Natural killer cell (primary cell): ENCODE measurements at regions not wholly inside any gene's neighbourhood (a gene's known extent, or its start where the extent isn't known, plus 50 kb on each side); places are given as distances from the start of the nearest gene placed in this dataset.

ENCODE experiments used
- ATAC-seq, 3 donors: fragments of 150-1000 bp in 2 of 3; fragments of 200-7000 bp in 1 of 3; cut with Tn5 transposase; 1 replicate in 1 of 3; 2 replicates in 2 of 3; pipeline ENCODE4 v1.10.0; 2021; ENCODE audit warnings: mild to moderate bottlenecking in 2 of 3, moderate library complexity in 2 of 3
- DNase-seq, 2 donors: peaks; one replicate each; pipeline versions ENCODE4 v3.0.0 to v3.0.0-alpha.2; 2013 to 2021; ENCODE audit warnings: mixed read lengths in 1 of 2
- H3K27ac ChIP-seq: one replicate; pipeline ENCODE4 v1.5.1; 2013; ENCODE audit warnings: mild to moderate bottlenecking, low read length
- H3K27me3 ChIP-seq: one replicate; pipeline ENCODE4 v1.6.1; 2013; ENCODE audit warnings: low read length; ENCODE audit not compliant: control insufficient read depth, insufficient read depth
- H3K36me3 ChIP-seq: one replicate; pipeline ENCODE4 v1.6.1; 2013; ENCODE audit warnings: low read length; ENCODE audit not compliant: control insufficient read depth, insufficient read depth
- H3K4me1 ChIP-seq: one replicate; pipeline ENCODE4 v1.6.1; 2013; ENCODE audit warnings: low read length; ENCODE audit not compliant: control insufficient read depth, insufficient read depth
- H3K4me3 ChIP-seq: one replicate; pipeline ENCODE4 v1.5.1; 2013; ENCODE audit warnings: low read length
- H3K9me3 ChIP-seq: one replicate; pipeline ENCODE4 v1.6.1; 2013; ENCODE audit warnings: low read length; ENCODE audit not compliant: control insufficient read depth, insufficient read depth
- H3K27ac Mint-ChIP-seq, 2 donors: one replicate each; pipeline ENCODE4 v1.8.0; 2022; ENCODE audit warnings: mild to moderate bottlenecking in 2 of 2, mixed read lengths in 2 of 2, moderate library complexity in 1 of 2
- H3K27me3 Mint-ChIP-seq, 2 donors: one replicate each; pipeline ENCODE4 v1.8.0; 2022; ENCODE audit warnings: low read depth in 2 of 2, mixed read lengths in 2 of 2
- H3K36me3 Mint-ChIP-seq: one replicate; pipeline ENCODE4 v1.8.0; 2022; ENCODE audit warnings: mixed read lengths
- H3K4me1 Mint-ChIP-seq, 2 donors: one replicate each; pipeline ENCODE4 v1.8.0; 2022; ENCODE audit warnings: mixed read lengths in 2 of 2
- H3K4me3 Mint-ChIP-seq: one replicate; pipeline ENCODE4 v1.8.0; 2022; ENCODE audit warnings: mild to moderate bottlenecking, moderate library complexity, mixed read lengths
- H3K9me3 Mint-ChIP-seq, 2 donors: one replicate each; pipeline ENCODE4 v1.8.0; 2022; ENCODE audit warnings: mixed read lengths in 2 of 2
- WGBS: methylation state at CpG from one replicate; pipeline ENCODE4 v1.1.7; 2013; ENCODE audit warnings: missing lambda C conversion rate; ENCODE audit not compliant: insufficient coverage; 5-methylcytosine and 5-hydroxymethylcytosine counted together
- intact Hi-C: fragments of 100-400 bp; cut with micrococcal nuclease; formaldehyde crosslinking; loops from one replicate; pipeline ENCODE4 v1.14.2; 2022
- TF ChIP-seq, protein P1 (sequence below): fragments of 200-600 bp; IDR thresholded peaks from one replicate; pipeline ENCODE4 v1.8.0; 2022; ENCODE audit warnings: antibody characterized with exemption

DNA sequence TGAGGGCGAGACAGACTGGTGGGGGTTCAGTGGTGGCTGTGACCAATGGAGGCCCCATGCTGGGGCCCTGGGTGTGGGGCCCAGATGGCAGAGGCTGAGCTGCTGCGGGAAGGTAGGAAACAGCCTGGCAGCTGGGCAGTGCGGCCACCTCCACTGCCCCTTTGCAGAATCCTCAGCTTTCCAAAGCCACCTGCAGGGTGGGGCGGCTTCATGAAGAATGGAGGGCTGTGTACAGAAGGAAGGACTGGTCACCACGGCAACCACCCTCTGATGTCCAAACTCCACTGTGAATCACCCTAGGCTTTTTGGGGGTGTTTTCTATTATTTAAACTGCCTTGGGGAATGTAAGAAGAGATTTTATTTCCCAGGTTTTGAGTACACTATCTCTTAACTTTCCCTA is 166.3 kb upstream of the NAV2 start:
- no peaks in the 10 kb centered on the region for H3K9me3 Mint-ChIP-seq
- ATAC-seq, result no peak
- H3K4me1 ChIP-seq, result no peaks in the 10 kb centered on the region
- no peaks in the 10 kb centered on the region for H3K36me3 ChIP-seq
- peaks cover 8 to 45% of the 10 kb centered on the region in 2 donors for H3K27me3 Mint-ChIP-seq
- H3K27me3 ChIP-seq, result no peaks in the 10 kb centered on the region
- no peak overlapping the region for H3K4me3 Mint-ChIP-seq
- no peaks in the 10 kb centered on the region for H3K4me1 Mint-ChIP-seq
- no peaks in the 10 kb centered on the region for H3K9me3 ChIP-seq
- no peak overlapping the region for H3K4me3 ChIP-seq
- intact Hi-C loops, result no loop called here
- no peak overlapping the region for H3K27ac Mint-ChIP-seq
- TF ChIP-seq, protein P1, sequence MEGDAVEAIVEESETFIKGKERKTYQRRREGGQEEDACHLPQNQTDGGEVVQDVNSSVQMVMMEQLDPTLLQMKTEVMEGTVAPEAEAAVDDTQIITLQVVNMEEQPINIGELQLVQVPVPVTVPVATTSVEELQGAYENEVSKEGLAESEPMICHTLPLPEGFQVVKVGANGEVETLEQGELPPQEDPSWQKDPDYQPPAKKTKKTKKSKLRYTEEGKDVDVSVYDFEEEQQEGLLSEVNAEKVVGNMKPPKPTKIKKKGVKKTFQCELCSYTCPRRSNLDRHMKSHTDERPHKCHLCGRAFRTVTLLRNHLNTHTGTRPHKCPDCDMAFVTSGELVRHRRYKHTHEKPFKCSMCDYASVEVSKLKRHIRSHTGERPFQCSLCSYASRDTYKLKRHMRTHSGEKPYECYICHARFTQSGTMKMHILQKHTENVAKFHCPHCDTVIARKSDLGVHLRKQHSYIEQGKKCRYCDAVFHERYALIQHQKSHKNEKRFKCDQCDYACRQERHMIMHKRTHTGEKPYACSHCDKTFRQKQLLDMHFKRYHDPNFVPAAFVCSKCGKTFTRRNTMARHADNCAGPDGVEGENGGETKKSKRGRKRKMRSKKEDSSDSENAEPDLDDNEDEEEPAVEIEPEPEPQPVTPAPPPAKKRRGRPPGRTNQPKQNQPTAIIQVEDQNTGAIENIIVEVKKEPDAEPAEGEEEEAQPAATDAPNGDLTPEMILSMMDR, result no peak
- WGBS, result 84% methylated on average over 3 of the region's 5 CpGs
- H3K36me3 Mint-ChIP-seq, result no peaks in the 10 kb centered on the region
- no peak overlapping the region for H3K27ac ChIP-seq
- no peak for DNase-seq

DNA sequence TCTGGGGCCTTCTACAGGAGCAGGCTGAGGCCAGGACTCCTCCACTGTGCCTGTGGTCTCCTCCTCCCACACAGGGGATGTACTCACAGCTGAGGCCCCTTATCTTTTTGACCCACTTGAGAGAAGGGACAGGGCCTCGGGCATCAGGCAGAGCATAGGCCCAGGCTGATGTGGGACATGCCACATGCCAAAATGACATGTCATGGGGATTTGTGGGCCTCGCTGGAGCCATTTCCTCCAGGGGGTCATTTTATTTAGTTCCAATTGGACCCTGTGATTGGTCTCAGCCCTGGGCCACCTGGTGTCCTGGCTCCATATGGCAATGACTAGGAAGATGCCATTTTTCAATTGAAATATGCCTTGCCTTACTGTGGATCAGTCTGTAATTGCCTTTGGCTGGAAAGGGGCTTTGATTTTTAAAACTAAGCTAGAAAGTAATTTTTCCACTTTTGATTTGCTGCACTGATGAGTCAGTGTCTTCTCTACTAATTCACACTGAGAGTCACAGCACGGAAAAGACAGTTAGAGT is 171.1 kb upstream of the NAV2 start:
- no peaks in the 10 kb centered on the region for H3K4me1 Mint-ChIP-seq
- no peaks in the 10 kb centered on the region for H3K9me3 Mint-ChIP-seq
- intact Hi-C loops, result no loop called here
- ATAC-seq (no peak), DNase-seq (no peak)
- Histone ChIP-seq H3K4me3 (no peak overlapping the region), H3K27me3 (no peaks in the 10 kb centered on the region), H3K9me3 (no peaks in the 10 kb centered on the region), H3K36me3 (no peaks in the 10 kb centered on the region), H3K4me1 (no peaks in the 10 kb centered on the region), H3K27ac (no peak overlapping the region)
- H3K27me3 Mint-ChIP-seq, result peaks cover 8 to 33% of the 10 kb centered on the region in 2 donors
- H3K36me3 Mint-ChIP-seq, result no peaks in the 10 kb centered on the region
- TF ChIP-seq, protein P1, result no peak
- H3K27ac Mint-ChIP-seq, result no peak overlapping the region
- WGBS, result 86% methylated on average over 3 of the region's 3 CpGs
- no peak overlapping the region for H3K4me3 Mint-ChIP-seq

DNA sequence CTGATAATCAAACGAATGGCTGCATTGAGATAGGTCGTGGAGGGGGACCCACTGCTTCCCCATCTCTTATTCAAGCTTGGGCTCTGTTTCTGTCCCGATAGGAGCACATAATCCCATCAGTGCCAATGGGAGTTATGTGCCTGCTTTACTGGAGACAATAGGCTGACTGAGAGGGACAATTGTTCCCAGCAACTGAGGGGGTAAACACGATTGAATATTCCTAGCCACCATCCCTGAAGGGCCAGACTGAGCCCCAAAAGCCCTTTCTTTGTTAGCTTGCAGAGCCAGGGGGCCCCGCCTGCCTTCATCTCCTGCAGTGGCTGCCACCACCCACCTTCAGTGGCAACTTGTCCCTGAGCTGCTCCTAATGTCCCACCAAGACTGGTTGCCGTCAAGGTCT is 172.8 kb upstream of the NAV2 start:
- no peaks in the 10 kb centered on the region for H3K9me3 ChIP-seq
- TF ChIP-seq, protein P1, result no peak
- no peaks in the 10 kb centered on the region for H3K27me3 ChIP-seq
- DNase-seq, result no peak
- no peaks in the 10 kb centered on the region for H3K4me1 Mint-ChIP-seq
- H3K4me1 ChIP-seq, result no peaks in the 10 kb centered on the region
- no peak for ATAC-seq
- H3K4me3 ChIP-seq, result no peak overlapping the region
- peaks cover 9 to 24% of the 10 kb centered on the region in 2 donors for H3K27me3 Mint-ChIP-seq
- intact Hi-C loops, result no loop called here
- H3K4me3 Mint-ChIP-seq, result no peak overlapping the region
- 76% methylated on average over 6 of the region's 6 CpGs for WGBS
- H3K9me3 Mint-ChIP-seq, result no peaks in the 10 kb centered on the region
- H3K36me3 ChIP-seq, result no peaks in the 10 kb centered on the region
- no peak overlapping the region for H3K27ac Mint-ChIP-seq
- no peaks in the 10 kb centered on the region for H3K36me3 Mint-ChIP-seq
- H3K27ac ChIP-seq, result no peak overlapping the region

DNA sequence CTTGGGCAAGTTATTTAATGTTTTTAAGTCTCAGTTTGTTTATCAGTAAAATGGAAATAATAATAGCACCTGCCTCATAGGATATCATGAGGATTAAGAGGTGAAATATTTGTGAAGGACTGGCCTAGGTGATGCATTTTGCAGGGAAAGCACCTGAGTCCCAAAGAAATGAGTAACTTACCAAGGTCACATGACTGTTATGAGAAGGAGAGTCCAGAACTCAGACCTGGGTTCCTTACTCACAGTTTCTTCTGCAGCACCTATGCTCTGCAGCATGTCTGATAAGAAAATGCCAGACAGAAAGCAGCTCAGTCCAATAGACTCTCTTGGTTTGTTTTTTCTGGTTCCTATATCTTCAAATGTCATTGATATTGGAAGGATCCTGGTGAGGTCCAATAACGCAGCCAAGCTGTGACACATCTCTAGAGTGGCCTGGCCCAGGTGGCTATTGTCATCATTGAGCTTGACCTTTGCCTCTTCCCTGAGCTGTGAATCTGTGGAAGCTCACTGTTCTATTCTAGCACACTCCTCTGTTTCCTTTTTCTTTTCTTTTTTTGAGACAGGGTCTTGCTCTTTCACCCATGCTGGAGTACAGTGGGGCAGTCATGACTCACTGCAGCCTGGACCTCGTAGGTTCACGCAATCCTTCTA is 174.7 kb upstream of the NAV2 start:
- Histone ChIP-seq H3K9me3 (no peaks in the 10 kb centered on the region), H3K36me3 (no peaks in the 10 kb centered on the region), H3K4me1 (no peaks in the 10 kb centered on the region), H3K4me3 (no peak overlapping the region), H3K27ac (no peak overlapping the region), H3K27me3 (no peaks in the 10 kb centered on the region)
- TF ChIP-seq, protein P1, result no peak
- Mint-ChIP-seq H3K9me3 (no peaks in the 10 kb centered on the region), H3K4me3 (no peak overlapping the region), H3K27me3 (peaks cover 13% of the 10 kb centered on the region in 2 donors), H3K36me3 (no peaks in the 10 kb centered on the region), H3K27ac (no peak overlapping the region), H3K4me1 (no peaks in the 10 kb centered on the region)
- intact Hi-C loops, result no loop called here
- DNase-seq (no peak), ATAC-seq (no peak)
- WGBS, result 89% methylated on average over 3 of the region's 3 CpGs
